PC-9 (cell line): ENCODE measurements at regions not wholly inside any gene's neighbourhood (a gene's known extent, or its start where the extent isn't known, plus 50 kb on each side); places are given as distances from the start of the nearest gene placed in this dataset.

Experiments used
- CTCF ChIP-seq: fragments of 200-600 bp; sonication (generic); conservative IDR thresholded peaks from 2 replicates; pipeline ENCODE4 v1.6.1; 2017; ENCODE audit warnings: mixed run types, antibody characterized with exemption, mild to moderate bottlenecking, moderate library complexity
- EZH2 ChIP-seq: fragments of 200-600 bp; sonication (generic); IDR thresholded peaks from 2 replicates; pipeline ENCODE4 v1.8.0; 2017; ENCODE audit warnings: antibody characterized with exemption, low read depth

- TF ChIP-seq EZH2 (no peak), CTCF (no peak)
Measured at GRCh38 chr4:177713454-177713853, 271.2 kb upstream of the AGA start.
